Keratinocyte (primary cell): ENCODE measurements at regions not wholly inside any gene's neighbourhood (a gene's known extent, or its start where the extent isn't known, plus 50 kb on each side); places are given as distances from the start of the nearest gene placed in this dataset.

Experiments
- DNase-seq: peaks from one replicate; pipeline ENCODE4 v3.0.0-alpha.2; 2011; ENCODE audit warnings: low read depth, missing footprints, low spot score
- FAIRE-seq: peaks from 2 replicates; lab custom pipeline; 2011; peaks lifted over from hg19 to GRCh38; lab: Jason Lieb, UNC
- H2AFZ ChIP-seq: 2 replicates; pipeline ENCODE4 v1.6.0; 2012; ENCODE audit warnings: low read length, control low read depth, inconsistent platforms; ENCODE audit not compliant: control insufficient read depth
- H3K27ac ChIP-seq: 2 replicates; pipeline ENCODE4 v1.5.1; 2011; ENCODE audit warnings: low read length; ENCODE audit not compliant: control insufficient read depth, insufficient read depth
- H3K27me3 ChIP-seq: 3 replicates; pipeline ENCODE4 v1.6.0; 2011; ENCODE audit warnings: low read length; ENCODE audit not compliant: control insufficient read depth, insufficient read depth; ENCODE audit errors: extremely low read depth
- H3K36me3 ChIP-seq, 2 experiments: 2 replicates in 1 of 2; 3 replicates in 1 of 2; pipeline ENCODE4 v1.5.1; 2011; ENCODE audit warnings: low read length in 2 of 2, mild to moderate bottlenecking in 1 of 2; ENCODE audit not compliant: control insufficient read depth in 2 of 2, insufficient read depth in 2 of 2; ENCODE audit errors: extremely low read depth in 1 of 2
- H3K4me1 ChIP-seq: 3 replicates; pipeline ENCODE4 v1.5.1; 2011; ENCODE audit warnings: low read length; ENCODE audit not compliant: control insufficient read depth, insufficient read depth; ENCODE audit errors: extremely low read depth
- H3K4me2 ChIP-seq: 3 replicates; pipeline ENCODE4 v1.6.0; 2011; ENCODE audit warnings: low read depth, low read length; ENCODE audit not compliant: control insufficient read depth, insufficient read depth; ENCODE audit errors: extremely low read depth
- H3K4me3 ChIP-seq, 3 experiments: fragments of 200-600 bp in 1 of 3; sonication (generic) in 1 of 3; 2 replicates in 2 of 3; 3 replicates in 1 of 3; pipeline ENCODE4 v1.5.1; 2011 to 2016; ENCODE audit warnings: low read length in 3 of 3, mild to moderate bottlenecking in 3 of 3, control low read depth in 2 of 3, inconsistent platforms in 1 of 3, low read depth in 1 of 3, mixed read lengths in 1 of 3, mixed run types in 1 of 3, moderate library complexity in 1 of 3; ENCODE audit not compliant: control insufficient read depth in 2 of 3, insufficient read depth in 2 of 3; ENCODE audit errors: extremely low read depth in 1 of 3
- H3K79me2 ChIP-seq: 2 replicates; pipeline ENCODE4 v1.6.0; 2012; ENCODE audit warnings: low read length; ENCODE audit not compliant: control insufficient read depth, insufficient read depth
- H3K9ac ChIP-seq: 3 replicates; pipeline ENCODE4 v1.6.0; 2011; ENCODE audit warnings: low read length; ENCODE audit not compliant: control insufficient read depth, insufficient read depth; ENCODE audit errors: extremely low read depth
- H3K9me1 ChIP-seq: 3 replicates; pipeline ENCODE4 v1.6.0; 2011; ENCODE audit warnings: low read length; ENCODE audit not compliant: control insufficient read depth, insufficient read depth; ENCODE audit errors: extremely low read depth
- H3K9me3 ChIP-seq: 2 replicates; pipeline ENCODE4 v1.5.1; 2012; ENCODE audit warnings: low read depth, low read length; ENCODE audit not compliant: control insufficient read depth
- H4K20me1 ChIP-seq: 3 replicates; pipeline ENCODE4 v1.6.0; 2011; ENCODE audit warnings: low read length; ENCODE audit not compliant: control insufficient read depth, insufficient read depth; ENCODE audit errors: extremely low read depth
- EZH2 ChIP-seq: IDR thresholded peaks from one replicate; pipeline ENCODE4 v1.6.1; 2012; ENCODE audit warnings: inconsistent platforms, mild to moderate bottlenecking, low read length, moderate library complexity
- dilution Hi-C: fragments of 300-500 bp; cut with MboI; formaldehyde crosslinking; loops from one replicate; pipeline ENCODE4 v1.7.0; 2020; ENCODE audit warnings: low sequenced_read_pairs; ENCODE audit not compliant: extremely low pct_ligation_motif_present
- TF ChIP-seq, protein P1 (sequence below), 3 experiments: IDR thresholded peaks in 1 of 3; conservative IDR thresholded peaks in 1 of 3; optimal IDR thresholded peaks in 1 of 3; 2 replicates in 2 of 3; 3 replicates in 1 of 3; pipeline versions ENCODE3 to v1.5.1; 2011; ENCODE audit warnings: low read length in 3 of 3, mild to moderate bottlenecking in 3 of 3, moderate library complexity in 2 of 3, control low read depth in 1 of 3, inconsistent platforms in 1 of 3; ENCODE audit not compliant: insufficient read depth in 2 of 3; ENCODE audit errors: extremely low read depth in 1 of 3

GRCh38 chr2:114063346-114063745, 173.5 kb downstream of the ACTR3 start:
- TF ChIP-seq, protein P1, sequence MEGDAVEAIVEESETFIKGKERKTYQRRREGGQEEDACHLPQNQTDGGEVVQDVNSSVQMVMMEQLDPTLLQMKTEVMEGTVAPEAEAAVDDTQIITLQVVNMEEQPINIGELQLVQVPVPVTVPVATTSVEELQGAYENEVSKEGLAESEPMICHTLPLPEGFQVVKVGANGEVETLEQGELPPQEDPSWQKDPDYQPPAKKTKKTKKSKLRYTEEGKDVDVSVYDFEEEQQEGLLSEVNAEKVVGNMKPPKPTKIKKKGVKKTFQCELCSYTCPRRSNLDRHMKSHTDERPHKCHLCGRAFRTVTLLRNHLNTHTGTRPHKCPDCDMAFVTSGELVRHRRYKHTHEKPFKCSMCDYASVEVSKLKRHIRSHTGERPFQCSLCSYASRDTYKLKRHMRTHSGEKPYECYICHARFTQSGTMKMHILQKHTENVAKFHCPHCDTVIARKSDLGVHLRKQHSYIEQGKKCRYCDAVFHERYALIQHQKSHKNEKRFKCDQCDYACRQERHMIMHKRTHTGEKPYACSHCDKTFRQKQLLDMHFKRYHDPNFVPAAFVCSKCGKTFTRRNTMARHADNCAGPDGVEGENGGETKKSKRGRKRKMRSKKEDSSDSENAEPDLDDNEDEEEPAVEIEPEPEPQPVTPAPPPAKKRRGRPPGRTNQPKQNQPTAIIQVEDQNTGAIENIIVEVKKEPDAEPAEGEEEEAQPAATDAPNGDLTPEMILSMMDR (optimal IDR thresholded peaks at IDR 0.05 in 1 of 3, IDR thresholded peaks at IDR 0.05 in 1 of 3, conservative IDR thresholded peaks at IDR 0.05 in 1 of 3; ENCODE audit: extremely low read depth in 1 of 3, insufficient read depth in 2 of 3, low read length in 3 of 3), result no peak
- TF ChIP-seq EZH2, result no peak
- no peak overlapping the region for H3K9ac ChIP-seq
- no peak overlapping the region for H3K27ac ChIP-seq
- H3K9me1 ChIP-seq, result no peaks in the 10 kb centered on the region
- H3K36me3 ChIP-seq, result no peaks in the 10 kb centered on the region
- H3K27me3 ChIP-seq, result no peaks in the 10 kb centered on the region
- H3K4me1 ChIP-seq, result no peaks in the 10 kb centered on the region
- no peaks in the 10 kb centered on the region for H3K79me2 ChIP-seq
- FAIRE-seq (no peak), DNase-seq (no peak)
- no peaks in the 10 kb centered on the region for H3K9me3 ChIP-seq
- no peak overlapping the region for H3K4me3 ChIP-seq
- dilution Hi-C loops, result no loop called here
- no peak overlapping the region for H2AFZ ChIP-seq
- H4K20me1 ChIP-seq, result no peaks in the 10 kb centered on the region
- H3K4me2 ChIP-seq, result no peak overlapping the region

- Histone ChIP-seq H3K27me3 (no peaks in the 10 kb centered on the region), H3K36me3 (no peaks in the 10 kb centered on the region), H3K27ac (no peak overlapping the region), H4K20me1 (no peaks in the 10 kb centered on the region), H3K9me1 (no peaks in the 10 kb centered on the region), H3K4me3 (no peak overlapping the region), H3K79me2 (no peaks in the 10 kb centered on the region), H3K9ac (no peak overlapping the region), H3K4me2 (no peak overlapping the region), H3K4me1 (no peaks in the 10 kb centered on the region), H2AFZ (no peak overlapping the region), H3K9me3 (no peaks in the 10 kb centered on the region)
- no peak for TF ChIP-seq EZH2
- TF ChIP-seq, protein P1 (optimal IDR thresholded peaks at IDR 0.05 in 1 of 3, IDR thresholded peaks at IDR 0.05 in 1 of 3, conservative IDR thresholded peaks at IDR 0.05 in 1 of 3; ENCODE audit: extremely low read depth in 1 of 3, insufficient read depth in 2 of 3, low read length in 3 of 3), result no peak
- DNase-seq, result no peak
- dilution Hi-C loops, result no loop called here
- FAIRE-seq, result no peak
Observed at GRCh38 chr2:114065731-114066130, 175.8 kb downstream of the ACTR3 start.
